GM12892 (cell line): ENCODE measurements at regions not wholly inside any gene's neighbourhood (a gene's known extent, or its start where the extent isn't known, plus 50 kb on each side); places are given as distances from the start of the nearest gene placed in this dataset.

Experiments used
- POLR2A ChIP-seq: IDR thresholded peaks from 2 replicates; pipeline ENCODE4 v1.6.1; 2011; ENCODE audit warnings: low read depth, low read length, control low read depth
- POLR2AphosphoS5 ChIP-seq: IDR thresholded peaks from 2 replicates; pipeline ENCODE4 v1.6.1; 2011; ENCODE audit warnings: low read depth, low read length, control low read depth
- TAF1 ChIP-seq: IDR thresholded peaks from 2 replicates; pipeline ENCODE4 v1.6.1; 2011; ENCODE audit warnings: low read depth, mild to moderate bottlenecking, control low read depth, low read length, borderline replicate concordance

DNA sequence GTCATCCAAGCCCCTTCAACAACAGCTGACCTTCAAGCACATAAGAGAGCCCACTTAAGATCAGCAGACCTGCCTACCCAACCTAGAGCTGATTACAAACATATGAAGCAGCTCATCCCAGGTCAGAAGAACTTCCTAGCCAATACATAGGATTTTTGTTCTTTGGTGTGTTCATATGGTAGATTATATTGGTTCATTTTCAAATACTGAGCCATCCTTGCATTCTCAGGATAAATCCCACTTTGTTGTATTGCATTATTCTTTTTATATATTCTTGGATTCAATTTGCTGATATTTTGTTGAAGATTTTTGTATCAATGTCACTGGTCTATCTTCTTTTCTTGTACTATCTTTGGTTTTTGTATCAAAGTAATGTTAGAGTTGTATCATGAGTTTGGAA lies 107.3 kb upstream of the STT3B start:
- TF ChIP-seq POLR2AphosphoS5 (no peak), POLR2A (no peak), TAF1 (no peak)
